NCI-H1092 treated with DMSO at 0.1 percent for 48 hours (cell line): ENCODE measurements at regions not wholly inside any gene's neighbourhood (a gene's known extent, or its start where the extent isn't known, plus 50 kb on each side); places are given as distances from the start of the nearest gene placed in this dataset.
"Not testable (repeated sequence)": the region's sequence is repeated elsewhere in the genome, so short reads cannot be mapped to it uniquely, and the experiment has no call there.

Experiments
- DNase-seq: peaks from one replicate; lab custom pipeline; 2025; lab: John Stamatoyannopoulos, UW

DNA sequence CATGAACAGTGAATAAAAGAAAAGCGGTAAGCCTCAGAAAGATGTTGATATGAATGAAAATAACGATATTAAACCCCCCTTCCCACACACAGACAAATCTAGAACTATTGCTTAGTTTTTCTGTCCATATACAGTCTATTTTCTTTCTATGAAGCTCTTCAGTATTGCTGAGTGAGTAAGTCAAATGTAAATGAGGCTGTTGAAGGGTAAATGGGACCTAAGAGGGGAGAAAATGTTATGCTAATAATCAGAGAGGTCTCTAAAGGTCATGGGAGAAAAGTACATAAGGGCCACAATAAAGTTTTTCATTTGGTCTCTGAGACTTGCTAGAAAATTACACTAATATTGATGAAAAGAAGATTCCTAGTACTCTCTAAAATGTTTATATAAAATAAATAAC is 56.2 kb downstream of the PABPC4L start:
- DNase-seq: no peak

DNA sequence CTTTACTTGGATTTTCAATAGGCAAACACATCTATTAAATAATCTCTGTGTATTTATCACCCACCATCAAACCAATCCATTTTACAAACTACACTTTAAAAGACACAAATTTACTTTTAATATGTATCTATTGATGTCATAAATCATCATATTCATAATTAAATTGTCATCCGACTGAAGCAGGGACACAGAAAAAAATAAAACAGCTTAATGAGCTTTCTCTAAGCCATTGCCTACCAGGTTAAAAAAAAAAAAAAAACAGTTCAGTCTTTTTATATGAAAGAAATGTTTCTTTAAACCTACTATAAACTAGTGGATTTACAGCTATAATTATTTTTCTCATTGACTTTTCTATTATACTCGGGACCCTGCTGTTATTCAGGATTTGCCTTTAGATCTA is 57.3 kb downstream of the PABPC4L start:
- DNase-seq: no peak

DNA sequence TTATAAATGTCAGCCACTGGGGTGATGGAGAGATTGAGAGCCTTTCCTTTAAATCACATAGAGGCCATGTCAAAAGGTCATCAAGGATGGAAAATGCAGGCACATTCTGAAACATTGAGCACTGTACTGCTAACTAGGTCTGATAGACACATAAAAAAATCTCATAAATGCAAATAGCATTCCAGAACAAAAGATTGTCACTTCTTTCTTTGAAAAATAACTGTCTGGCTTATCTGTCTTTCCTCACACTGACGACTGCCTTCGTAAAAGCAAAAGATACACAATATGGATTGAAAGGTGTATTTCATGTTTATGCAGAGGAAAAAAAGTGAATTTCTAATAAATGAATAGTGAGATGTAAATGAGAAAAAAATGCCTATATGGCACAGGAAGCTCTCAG is 59.9 kb downstream of the PABPC4L start:
- no peak for DNase-seq

DNA sequence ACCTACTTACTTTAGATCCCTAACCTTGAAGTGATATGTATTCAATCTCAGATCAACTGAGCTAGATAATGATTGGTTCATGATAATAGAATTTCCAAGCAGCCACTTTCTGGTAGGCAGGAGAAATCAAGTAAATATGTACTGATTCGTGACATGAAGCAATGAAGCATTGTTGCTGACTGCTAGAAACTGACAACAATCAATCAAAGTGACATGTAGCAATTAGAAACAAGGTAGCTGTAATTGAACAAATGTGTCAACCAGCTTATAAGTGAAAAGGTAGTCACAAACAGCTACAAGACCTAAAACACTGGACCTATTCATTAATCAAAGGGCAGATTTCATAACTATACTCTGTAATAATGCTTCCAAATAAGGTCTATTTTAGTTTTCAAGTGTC is 62.4 kb downstream of the PABPC4L start:
- no peak for DNase-seq

- no peak for DNase-seq
These were observed 69.4 kb downstream of the PABPC4L start for GRCh38 chr4:134132086-134132783.

DNA sequence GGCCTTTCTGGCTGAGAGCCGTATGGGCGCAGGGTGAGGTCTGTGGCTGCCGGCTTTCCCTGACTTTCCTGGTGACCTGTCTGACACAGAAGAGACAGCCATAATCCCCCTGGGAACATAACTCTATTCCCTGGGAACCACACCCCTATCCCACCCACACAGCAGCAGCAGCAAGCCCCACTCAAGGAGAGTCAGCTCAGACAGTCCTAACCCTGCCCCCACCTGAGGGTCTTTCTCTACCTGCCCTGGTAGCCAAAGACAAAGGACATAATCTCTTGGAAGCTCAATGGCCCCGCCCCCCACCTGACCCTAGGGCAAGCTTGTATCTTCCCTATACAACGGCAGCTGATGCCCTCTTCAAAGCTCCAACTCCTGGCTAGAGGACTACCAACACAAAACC is 74.6 kb downstream of the PABPC4L start:
- DNase-seq: no peak

DNA sequence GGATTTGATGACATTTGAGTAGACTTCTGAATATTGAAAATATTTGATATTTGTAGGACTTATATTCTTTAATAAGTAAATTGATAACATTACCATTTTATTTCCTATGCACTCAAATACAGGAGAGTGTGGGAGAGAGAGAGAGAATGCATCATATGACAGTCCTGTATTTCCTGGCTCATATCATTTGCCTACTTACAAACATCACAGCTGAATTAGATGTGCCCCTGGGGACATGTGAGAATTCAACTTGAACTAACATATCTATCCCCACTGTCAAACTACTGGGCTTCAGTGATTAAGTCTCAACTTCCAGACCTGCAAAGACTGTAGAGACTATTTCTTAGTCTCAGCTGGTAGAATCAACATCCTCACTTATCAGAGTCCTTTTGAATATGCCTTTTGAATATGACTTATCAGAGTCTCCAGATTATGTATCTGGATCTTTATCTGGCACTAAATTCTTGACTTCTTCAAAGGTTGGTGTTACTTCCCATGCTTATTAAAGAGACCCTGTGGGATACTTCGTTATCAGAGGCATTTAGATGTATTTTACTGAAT is 75.5 kb downstream of the PABPC4L start:
- DNase-seq: no peak

- no peak for DNase-seq
These were observed 78.7 kb downstream of the PABPC4L start for GRCh38 chr4:134122903-134123302.

GRCh38 chr4:134117392-134118183 is 84.0 kb downstream of the PABPC4L start:
- no peak for DNase-seq

GRCh38 chr4:134089885-134090284 is 111.7 kb downstream of the PABPC4L start:
- no peak for DNase-seq

DNA sequence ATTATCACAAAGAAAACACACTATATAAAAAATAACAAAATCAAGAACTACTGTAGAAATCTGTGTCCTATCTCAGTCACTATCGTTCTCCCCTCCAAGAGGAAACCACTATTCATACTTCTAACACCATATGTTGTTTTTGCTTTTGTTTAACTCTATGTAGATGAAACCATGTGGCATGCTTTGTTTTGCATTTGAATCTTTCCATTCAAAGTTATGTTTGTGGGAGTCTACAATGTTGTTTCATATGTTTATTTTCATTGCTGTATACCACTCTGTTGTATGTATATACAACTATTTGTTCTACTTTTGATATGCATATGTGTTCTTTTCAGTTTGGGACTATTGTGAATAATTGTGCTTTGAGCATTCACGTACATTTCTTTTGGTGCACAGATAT is 116.1 kb downstream of the PABPC4L start:
- no peak for DNase-seq

DNA sequence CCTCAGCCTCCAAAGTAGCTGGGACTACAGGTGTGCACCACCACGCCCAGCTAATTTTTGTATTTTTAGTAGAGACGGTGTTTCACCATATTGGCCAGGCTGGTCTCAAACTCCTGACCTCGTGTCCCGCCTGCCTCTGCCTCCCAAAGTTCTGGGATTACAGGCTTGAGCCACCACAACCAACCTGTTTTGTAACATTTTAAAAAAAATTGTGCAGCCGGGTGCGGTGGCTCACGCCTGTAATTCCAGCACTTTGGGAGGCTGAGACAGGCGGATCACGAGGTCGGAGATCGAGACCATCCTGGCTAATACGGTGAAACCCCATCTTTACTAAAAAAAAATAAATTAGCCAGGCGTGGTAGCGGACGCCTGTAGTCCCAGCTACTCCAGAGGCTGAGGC is 122.5 kb downstream of the PABPC4L start:
- DNase-seq: not testable (repeated sequence)

DNA sequence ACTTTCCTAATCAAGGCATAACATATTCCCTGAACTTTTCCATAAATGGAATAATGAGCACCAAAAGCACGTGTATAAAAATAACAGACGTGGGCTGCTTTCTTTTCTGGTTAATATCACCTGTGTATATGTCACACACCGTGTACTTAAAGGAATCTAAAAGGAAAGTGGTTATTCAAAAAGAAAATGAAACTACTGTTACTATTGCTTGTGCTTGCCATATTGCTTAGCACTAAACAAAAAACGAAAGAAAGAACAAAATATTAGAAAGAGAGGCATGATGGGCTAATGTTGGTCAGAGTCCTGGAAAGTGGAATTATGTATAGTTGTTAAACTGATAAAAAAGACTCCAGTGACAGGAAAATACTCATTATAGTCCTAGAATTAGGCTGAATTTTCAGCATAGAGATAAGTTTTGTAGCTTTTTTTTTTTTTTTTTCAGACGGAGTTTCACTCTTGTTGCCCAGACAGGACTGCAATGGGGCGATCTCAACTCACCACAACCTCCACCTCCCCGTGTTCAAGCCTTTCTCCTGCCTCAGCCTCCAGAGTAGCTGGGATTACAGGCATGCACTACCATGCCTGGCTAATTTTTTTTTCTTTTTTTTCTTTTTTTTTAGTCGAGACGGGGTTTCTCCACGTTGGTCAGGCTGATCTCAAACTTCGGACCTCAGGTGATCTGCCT is 123.2 kb downstream of the PABPC4L start:
- no peak for DNase-seq

DNA sequence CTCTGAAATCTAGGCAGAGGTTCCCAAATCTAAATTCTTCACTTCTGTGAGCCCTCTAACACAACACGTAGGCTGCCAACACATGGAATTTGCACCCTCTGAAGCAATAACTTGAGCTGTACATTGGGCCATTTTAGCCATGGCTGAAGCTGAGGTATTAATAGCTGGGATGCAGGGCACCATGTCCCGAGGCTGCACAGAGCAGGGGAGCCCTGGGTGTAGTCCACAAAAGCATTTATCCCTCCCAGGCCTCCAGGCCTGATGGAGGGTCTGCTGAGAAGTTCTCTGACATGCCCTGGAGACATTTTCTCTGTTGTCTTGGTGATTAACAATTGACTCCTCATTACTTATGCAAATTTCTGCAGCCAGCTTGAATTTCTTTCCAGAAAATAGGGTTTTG is 127.9 kb downstream of the PABPC4L start:
- DNase-seq: no peak

DNA sequence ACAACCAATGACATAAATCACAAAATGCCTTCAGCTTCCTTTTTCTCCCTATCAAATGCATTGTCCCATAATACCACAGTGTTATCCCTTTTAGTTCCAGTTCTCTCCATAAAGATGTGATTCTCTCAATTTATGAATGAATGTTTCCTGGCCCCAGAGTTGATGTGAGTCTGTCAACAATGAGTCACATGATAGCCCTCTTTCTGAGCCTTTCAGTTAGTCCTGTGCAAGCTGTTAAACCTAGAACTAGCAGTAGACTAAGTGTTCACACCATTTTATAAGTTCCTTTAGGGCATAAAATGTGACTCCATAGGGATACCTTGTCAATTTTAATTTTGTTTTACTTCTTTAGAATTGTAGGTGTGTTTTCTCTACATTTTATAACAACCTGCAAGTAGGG is 129.5 kb downstream of the PABPC4L start:
- no peak for DNase-seq

GRCh38 chr4:134070174-134070573 is 131.4 kb downstream of the PABPC4L start:
- no peak for DNase-seq

DNA sequence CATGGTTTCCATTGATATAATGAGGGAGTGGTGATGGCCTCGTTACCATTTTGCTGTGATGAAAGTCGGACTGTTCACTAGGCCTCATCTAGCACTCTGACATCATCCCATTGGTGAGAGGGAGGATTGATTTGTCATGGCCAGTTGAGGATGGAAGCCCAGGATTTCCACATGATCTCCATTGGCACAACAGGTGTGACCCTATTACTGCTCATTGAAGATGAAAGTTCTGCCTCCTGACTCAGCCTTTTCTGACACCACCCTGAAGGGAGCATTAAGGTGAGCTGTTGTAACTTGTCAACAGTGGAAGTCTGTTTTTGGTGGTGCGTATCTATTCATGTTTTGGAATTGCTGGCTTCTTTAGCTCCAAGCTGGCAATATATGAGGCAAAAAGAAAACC is 144.2 kb downstream of the PABPC4L start:
- no peak for DNase-seq

DNA sequence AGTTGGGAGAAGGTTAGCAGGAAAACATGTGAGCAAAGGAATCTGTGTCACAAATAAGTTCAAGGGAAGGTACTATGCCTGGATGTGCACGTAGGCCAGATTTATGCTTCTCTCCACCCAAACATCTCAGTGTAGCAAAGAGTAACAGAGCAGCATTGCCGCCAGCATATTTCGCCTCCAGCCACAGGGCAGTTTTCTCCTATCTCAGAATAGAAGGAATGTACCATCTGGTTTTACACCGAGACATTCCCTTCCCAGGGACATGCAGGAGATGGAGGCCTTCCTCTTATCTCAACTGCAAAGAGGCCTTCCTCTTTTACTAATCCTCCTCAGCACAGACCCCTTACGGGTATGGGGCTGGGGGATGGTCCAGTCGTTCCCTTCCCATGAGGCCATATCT is 155.4 kb downstream of the PABPC4L start:
- not testable (repeated sequence) for DNase-seq

DNA sequence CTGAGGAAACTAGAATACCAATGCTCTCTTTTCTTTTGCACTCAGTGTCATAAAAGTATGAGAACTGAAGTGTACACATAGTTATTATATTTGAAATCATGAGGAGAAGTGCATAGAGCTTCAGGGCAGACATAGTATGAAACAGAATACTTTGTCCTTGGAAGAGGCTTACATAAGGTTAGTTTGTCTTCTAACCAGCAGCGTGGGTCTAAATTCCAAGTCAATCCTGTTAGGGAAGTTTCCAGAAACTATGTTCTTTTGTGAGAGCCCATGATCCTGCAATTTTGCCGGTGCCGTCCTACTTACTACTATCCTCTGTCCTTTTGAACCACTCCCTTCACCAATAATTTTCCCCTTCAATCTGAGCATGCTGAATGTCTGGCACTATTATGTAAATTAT is 156.2 kb downstream of the PABPC4L start:
- no peak for DNase-seq

DNA sequence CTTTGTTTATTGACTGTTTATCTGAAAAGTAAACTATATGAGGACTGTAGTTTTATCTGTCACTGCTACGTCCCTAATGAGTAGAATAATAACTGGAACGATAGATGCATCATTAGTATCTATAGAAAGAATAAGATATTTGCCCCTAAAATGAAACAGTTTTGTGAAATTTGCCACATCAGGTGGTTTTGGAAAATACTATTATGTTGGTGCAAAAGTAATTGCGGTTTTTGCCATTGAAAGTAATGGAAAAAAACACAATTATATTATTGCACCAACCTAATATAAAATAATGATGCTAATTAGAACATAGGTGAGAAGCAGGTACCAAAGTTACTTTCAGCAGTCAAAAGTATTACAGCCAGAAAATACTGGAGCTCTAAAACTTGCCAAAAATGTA is 158.3 kb downstream of the PABPC4L start:
- DNase-seq: no peak

DNA sequence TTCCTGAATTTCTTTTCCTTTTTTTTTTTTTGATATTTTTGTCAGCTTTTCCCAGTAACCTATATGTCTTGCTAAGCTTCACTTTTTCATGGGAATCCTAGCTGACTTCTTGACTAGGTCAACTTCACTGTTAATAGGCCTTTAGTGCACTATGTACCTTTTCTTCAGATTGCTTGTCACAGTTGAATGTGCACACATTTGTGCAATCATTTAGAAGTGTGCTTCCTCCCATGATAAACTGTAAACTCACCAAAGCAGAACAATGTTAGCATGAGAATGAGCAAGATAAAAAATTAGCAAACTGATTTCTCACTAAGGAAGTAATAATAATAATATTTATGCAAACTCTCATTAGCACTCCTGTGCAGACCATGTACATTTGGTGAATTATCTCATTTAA is 173.2 kb downstream of the PABPC4L start:
- DNase-seq: no peak

DNA sequence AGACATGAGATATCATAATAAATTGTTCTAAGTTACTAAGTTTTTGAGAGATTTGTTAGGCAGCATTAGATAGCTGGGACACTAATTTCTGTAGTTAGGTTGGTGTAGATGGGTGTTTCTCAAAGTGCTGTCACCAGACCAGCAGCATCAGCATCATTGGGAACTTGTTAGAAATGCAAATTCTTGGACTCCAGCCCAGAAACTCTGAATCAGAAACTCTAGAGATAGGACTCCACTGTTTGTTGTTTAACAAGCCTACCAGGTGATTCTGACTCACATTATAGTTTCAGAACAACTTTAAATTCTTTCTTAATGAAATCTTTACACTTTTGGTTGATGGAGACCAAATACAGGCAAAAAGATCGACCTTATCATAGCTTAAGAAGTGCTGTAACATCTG is 173.7 kb downstream of the PABPC4L start:
- DNase-seq: no peak

GRCh38 chr4:134024251-134024650 is 177.3 kb downstream of the PABPC4L start:
- DNase-seq: peak; percentile 26
